Osteoblast (primary cell): ENCODE measurements at regions not wholly inside any gene's neighbourhood (a gene's known extent, or its start where the extent isn't known, plus 50 kb on each side); places are given as distances from the start of the nearest gene placed in this dataset.

Experiments used
- DNase-seq: peaks from one replicate; pipeline ENCODE4 v3.0.0; 2011; ENCODE audit warnings: low spot score, mixed read lengths; ENCODE audit not compliant: insufficient read length; ENCODE audit errors: missing footprints
- H2AFZ ChIP-seq: 2 replicates; pipeline ENCODE4 v1.6.0; 2011; ENCODE audit warnings: mild to moderate bottlenecking, low read length
- H3K27ac ChIP-seq: 2 replicates; pipeline ENCODE4 v1.5.1; 2011; ENCODE audit warnings: mild to moderate bottlenecking, low read depth, low read length, moderate library complexity
- H3K27me3 ChIP-seq: 2 replicates; pipeline ENCODE4 v1.6.0; 2012; ENCODE audit warnings: mild to moderate bottlenecking, control low read depth, inconsistent platforms, low read length, moderate library complexity; ENCODE audit not compliant: insufficient read depth
- H3K36me3 ChIP-seq: 2 replicates; pipeline ENCODE4 v1.5.1; 2011; ENCODE audit warnings: mild to moderate bottlenecking, low read length, control low read depth, moderate library complexity; ENCODE audit not compliant: insufficient read depth
- H3K4me1 ChIP-seq: 2 replicates; pipeline ENCODE4 v1.5.1; 2011; ENCODE audit warnings: mild to moderate bottlenecking, low read length, control low read depth, moderate library complexity; ENCODE audit not compliant: insufficient read depth
- H3K4me2 ChIP-seq: 2 replicates; pipeline ENCODE4 v1.6.0; 2011; ENCODE audit warnings: mild to moderate bottlenecking, low read length; ENCODE audit not compliant: insufficient read depth
- H3K4me3 ChIP-seq: fragments of 200-600 bp; sonication (generic); 3 replicates; pipeline ENCODE4 v1.5.1; 2012; ENCODE audit warnings: mild to moderate bottlenecking, low read length, inconsistent platforms; ENCODE audit not compliant: insufficient read depth
- H3K79me2 ChIP-seq: 2 replicates; pipeline ENCODE4 v1.6.0; 2012; ENCODE audit warnings: mild to moderate bottlenecking, low read length, control low read depth, inconsistent platforms; ENCODE audit not compliant: insufficient read depth
- H3K9me3 ChIP-seq: 2 replicates; pipeline ENCODE4 v1.5.1; 2011; ENCODE audit warnings: low read depth, low read length, control low read depth
- H4K20me1 ChIP-seq: 2 replicates; pipeline ENCODE4 v1.6.0; 2012; ENCODE audit warnings: mild to moderate bottlenecking, low read length, control low read depth; ENCODE audit not compliant: insufficient read depth
- TF ChIP-seq, protein P1 (sequence below): IDR thresholded peaks from 2 replicates; pipeline ENCODE4 v1.5.1; 2011; ENCODE audit warnings: mild to moderate bottlenecking, low read depth, low read length, moderate library complexity; ENCODE audit errors: extremely low read depth

DNA sequence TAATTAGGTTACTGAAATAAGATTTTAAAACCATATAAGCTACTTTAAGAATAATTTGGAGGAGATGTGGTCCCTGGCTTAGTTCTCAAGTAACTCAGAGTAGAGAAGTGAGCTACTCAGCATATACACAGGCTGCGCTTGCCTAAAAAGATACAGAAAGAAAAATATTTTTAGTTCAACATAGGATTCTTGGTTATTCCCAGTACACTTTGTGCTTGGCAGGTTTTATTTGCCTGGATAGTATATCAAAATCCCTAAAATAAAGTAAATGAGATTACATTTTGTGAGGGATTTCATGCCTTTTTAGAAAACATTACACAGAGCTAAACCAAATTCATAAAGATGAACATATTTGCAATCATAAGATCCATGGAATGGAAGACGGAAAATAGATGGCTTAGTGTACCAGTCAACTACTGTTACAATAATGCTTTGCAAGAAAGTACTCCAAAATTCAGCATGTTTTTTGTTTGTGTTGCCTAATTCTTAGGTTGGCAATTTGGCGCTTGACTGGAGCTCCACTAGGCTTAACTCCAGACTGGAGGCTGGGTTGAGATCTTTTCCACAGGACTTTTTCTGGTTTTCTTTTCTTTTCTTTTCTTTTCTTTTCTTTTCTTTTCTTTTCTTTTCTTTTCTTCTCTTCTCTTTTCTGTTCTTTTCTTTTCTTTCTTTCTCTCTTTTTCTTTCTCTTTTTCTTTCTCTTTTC lies 600.5 kb upstream of the SYT4 start:
- H4K20me1 ChIP-seq: no peaks in the 10 kb centered on the region
- H3K79me2 ChIP-seq: no peaks in the 10 kb centered on the region
- H3K4me3 ChIP-seq: no peak overlapping the region
- no peaks in the 10 kb centered on the region for H3K9me3 ChIP-seq
- no peaks in the 10 kb centered on the region for H3K27me3 ChIP-seq
- no peak overlapping the region for H3K27ac ChIP-seq
- TF ChIP-seq, protein P1, sequence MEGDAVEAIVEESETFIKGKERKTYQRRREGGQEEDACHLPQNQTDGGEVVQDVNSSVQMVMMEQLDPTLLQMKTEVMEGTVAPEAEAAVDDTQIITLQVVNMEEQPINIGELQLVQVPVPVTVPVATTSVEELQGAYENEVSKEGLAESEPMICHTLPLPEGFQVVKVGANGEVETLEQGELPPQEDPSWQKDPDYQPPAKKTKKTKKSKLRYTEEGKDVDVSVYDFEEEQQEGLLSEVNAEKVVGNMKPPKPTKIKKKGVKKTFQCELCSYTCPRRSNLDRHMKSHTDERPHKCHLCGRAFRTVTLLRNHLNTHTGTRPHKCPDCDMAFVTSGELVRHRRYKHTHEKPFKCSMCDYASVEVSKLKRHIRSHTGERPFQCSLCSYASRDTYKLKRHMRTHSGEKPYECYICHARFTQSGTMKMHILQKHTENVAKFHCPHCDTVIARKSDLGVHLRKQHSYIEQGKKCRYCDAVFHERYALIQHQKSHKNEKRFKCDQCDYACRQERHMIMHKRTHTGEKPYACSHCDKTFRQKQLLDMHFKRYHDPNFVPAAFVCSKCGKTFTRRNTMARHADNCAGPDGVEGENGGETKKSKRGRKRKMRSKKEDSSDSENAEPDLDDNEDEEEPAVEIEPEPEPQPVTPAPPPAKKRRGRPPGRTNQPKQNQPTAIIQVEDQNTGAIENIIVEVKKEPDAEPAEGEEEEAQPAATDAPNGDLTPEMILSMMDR: no peak
- H3K4me1 ChIP-seq: no peaks in the 10 kb centered on the region
- no peaks in the 10 kb centered on the region for H3K36me3 ChIP-seq
- no peak overlapping the region for H3K4me2 ChIP-seq
- no peak overlapping the region for H2AFZ ChIP-seq
- no peak for DNase-seq

DNA sequence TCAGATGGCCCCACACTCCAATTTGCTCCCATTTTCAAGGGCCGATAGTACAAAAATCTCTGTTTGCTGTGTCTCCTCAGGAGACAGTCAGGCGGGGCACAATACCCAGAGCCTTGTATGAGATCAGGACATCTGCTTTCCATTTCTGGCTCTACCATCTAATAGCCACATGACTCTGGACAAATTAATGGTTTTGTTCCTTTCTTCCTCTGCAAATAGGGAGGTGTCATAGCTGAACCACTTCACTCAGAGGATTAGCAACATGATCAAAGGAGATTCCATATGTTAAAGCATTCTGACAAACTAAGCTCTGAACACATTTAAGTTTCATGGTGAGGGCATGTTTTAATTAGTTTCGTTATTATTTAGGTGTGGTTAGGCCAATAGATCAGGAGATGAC lies 602.1 kb upstream of the SYT4 start:
- Histone ChIP-seq H3K4me1 (no peaks in the 10 kb centered on the region), H2AFZ (no peak overlapping the region), H3K4me2 (no peak overlapping the region), H4K20me1 (no peaks in the 10 kb centered on the region), H3K4me3 (no peak overlapping the region), H3K36me3 (no peaks in the 10 kb centered on the region), H3K9me3 (no peaks in the 10 kb centered on the region), H3K27me3 (no peaks in the 10 kb centered on the region), H3K79me2 (no peaks in the 10 kb centered on the region), H3K27ac (no peak overlapping the region)
- no peak for DNase-seq
- TF ChIP-seq, protein P1: no peak

DNA sequence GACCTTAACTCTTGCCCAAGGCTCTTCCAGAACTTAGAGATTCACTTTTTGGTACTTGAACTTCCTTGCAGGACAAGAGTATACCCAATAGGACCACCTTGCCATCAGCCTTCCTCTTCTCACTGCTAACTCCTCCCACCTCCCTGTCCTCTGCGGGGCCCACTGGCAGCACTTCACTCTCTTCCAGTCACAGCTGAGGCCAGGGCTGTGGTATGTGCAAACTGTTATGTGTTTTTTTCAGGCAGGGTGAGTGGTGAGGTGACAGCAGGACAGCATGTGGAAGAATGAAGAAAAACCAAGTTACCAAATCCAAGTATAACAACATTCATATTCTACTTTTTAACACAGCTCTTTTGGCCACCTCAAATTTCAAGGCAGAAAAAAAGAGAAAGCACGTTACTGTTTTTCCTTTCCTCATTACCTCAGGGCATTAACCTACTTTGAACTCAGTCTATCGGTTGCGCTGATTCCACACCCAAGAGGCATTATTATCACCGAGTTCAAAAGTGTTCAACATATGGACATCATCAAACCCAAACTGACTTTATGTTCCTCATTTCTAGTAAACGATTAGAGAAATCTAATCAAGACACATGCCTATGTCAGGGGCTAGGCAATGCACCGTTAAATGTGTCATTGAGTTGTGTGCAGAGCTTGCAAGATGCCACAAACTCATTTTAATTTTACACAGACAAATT lies 605.2 kb upstream of the SYT4 start:
- H3K9me3 ChIP-seq: no peaks in the 10 kb centered on the region
- no peaks in the 10 kb centered on the region for H4K20me1 ChIP-seq
- H3K79me2 ChIP-seq: no peaks in the 10 kb centered on the region
- H3K36me3 ChIP-seq: no peaks in the 10 kb centered on the region
- H3K4me1 ChIP-seq: no peaks in the 10 kb centered on the region
- H3K4me3 ChIP-seq: no peak overlapping the region
- TF ChIP-seq, protein P1: no peak
- H2AFZ ChIP-seq: no peak overlapping the region
- DNase-seq: peak; percentile 5
- no peak overlapping the region for H3K4me2 ChIP-seq
- no peaks in the 10 kb centered on the region for H3K27me3 ChIP-seq
- H3K27ac ChIP-seq: no peak overlapping the region

DNA sequence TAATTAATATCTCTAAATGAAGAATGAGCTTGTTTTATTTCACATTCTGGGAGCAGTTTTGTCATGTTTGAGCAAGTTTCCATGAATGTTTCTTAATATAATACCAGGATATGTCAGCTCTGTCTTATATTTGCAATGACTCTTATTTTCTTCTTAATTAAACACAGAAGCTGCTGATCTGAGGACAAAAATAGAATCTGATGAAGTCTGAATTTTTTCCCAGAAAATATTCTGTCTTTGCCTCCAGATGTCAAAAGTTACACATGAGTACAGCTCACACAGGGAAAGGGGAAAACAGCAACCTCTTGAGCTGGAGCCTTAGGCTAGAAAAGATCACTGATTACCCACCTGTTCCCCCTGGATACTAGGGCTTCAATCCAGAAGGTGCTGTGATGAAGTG lies 606.6 kb upstream of the SYT4 start:
- Histone ChIP-seq H3K4me2 (no peak overlapping the region), H3K4me3 (no peak overlapping the region), H3K9me3 (no peaks in the 10 kb centered on the region), H2AFZ (no peak overlapping the region), H3K79me2 (no peaks in the 10 kb centered on the region), H4K20me1 (no peaks in the 10 kb centered on the region), H3K27ac (no peak overlapping the region), H3K4me1 (no peaks in the 10 kb centered on the region), H3K36me3 (no peaks in the 10 kb centered on the region), H3K27me3 (no peaks in the 10 kb centered on the region)
- TF ChIP-seq, protein P1: no peak
- no peak for DNase-seq
